Stimulated activated CD8-positive, alpha-beta memory T cell treated with anti-CD3 and anti-CD28 coated beads, Interleukin-15, amount 100 ng/mL, for 24 hours (primary cell): ENCODE measurements at regions not wholly inside any gene's neighbourhood (a gene's known extent, or its start where the extent isn't known, plus 50 kb on each side); places are given as distances from the start of the nearest gene placed in this dataset.

ENCODE experiments used
- DNase-seq: peaks from one replicate; pipeline ENCODE4 v3.0.0-alpha.2; 2020; ENCODE audit warnings: low read depth

DNA sequence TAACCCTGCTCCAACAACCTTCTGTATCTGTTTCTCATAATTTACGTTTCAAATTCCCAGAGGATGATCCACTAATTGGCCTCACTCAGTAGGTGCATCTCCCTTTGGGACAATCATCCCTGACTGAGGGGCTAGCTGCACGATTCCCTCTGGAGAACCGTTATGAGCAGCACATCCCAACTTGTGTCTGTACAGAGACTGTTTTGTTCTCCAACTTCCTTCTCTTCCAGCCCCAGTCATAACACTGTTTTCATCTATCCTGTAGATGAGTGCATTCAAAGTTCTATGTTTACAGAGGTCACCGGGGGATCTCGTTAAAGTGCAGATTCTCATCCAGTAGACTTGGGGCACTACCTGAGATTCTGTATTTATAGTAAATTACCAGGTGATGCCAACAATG, 187.2 kb downstream of the REEP3 start:
- no peak for DNase-seq

DNA sequence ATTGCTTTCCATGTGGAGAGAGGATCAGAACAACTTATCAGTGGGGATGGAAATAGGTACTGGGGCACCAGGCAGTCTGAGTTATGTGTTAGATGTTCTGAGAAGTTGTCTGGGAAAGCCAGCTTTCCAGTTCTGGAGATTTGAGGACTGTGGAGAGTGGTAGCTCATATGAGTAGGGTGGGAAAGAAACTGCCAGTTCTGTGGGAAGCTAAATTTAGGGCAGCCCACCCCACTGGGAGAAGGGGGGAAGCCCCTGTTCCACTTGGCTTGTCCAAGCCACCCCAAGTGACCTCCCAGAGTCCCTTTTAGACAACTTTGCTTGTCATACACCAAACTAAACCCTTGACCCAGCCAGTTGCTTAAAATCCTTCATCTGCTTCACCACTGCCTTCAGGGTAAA, 189.5 kb downstream of the REEP3 start:
- no peak for DNase-seq

DNA sequence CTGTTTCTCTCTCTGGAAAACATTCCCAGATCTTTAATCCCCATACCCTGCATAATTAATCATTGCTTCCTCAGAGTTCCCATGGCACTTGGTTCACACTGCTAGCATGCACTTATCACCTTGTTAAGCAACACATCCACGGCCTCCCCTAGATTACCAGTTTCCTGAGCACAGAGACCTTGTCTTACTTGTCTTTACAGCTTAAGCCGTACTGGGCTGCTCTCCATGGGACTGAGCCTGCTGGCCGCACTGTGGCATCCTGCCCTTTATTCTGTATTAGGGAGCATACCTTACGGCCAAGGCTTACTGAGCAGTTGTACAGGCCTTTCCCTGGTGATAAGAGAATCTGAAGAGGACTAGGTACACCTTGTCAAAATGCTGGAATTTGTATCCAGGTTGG, 190.2 kb downstream of the REEP3 start:
- DNase-seq: no peak

DNA sequence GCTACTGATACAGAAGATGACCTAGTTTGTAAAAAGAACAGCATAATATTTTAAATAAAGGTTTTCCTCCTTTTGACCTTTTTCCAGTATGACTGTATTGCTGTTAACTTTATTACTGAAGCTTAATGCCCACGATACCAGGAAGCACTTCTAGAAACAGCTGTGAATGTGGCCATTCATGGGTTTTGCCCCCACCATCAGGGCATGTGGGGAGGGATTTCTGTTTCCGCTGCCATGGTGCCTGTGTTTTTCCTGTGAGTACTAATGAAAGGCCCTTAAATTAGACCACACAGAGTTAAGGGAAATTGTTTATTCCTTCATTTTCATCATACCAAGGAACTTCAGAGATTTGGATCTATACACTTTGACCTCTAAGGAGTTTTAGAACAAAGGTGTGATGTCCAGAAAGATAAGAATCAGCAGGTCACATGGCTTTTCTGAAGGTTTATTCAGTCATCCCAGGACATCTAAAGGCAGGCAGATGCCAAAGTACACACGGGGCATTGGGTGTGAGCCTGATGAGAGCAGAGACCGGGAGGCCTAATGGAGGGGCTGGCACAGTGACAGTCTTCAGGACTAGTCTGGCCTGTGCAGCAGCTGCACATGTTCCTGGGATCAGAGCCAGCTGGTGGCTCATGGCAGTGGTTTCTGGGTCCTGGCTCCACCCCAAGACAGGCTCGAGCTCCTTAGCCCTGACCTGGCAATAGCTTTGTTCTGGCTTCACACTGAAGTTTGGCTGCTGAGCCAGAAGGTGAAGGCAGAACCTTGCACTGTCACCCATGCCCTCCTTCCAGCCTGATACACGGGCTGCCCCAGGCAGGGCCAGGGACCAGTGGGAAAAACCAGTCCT, 190.9 kb downstream of the REEP3 start:
- no peak for DNase-seq

DNA sequence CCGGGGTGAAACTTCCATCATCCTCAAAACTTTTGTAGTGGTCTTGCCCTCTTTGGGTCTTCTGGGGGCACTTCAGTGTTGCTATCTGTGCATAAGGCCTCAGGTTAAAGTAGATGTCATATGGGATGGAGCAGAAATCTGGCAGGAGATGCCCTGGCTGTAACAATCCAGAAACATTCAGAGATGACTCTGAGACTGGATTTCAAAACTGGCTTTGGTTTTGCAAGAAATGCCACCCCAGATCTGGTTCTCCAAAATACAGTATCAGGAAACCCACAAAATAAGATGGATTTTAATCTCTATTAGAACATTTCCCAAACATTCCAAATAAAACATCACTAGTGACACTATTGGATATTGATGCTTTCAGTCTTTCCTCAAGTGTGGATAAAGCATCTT, 191.5 kb downstream of the REEP3 start:
- DNase-seq: no peak

DNA sequence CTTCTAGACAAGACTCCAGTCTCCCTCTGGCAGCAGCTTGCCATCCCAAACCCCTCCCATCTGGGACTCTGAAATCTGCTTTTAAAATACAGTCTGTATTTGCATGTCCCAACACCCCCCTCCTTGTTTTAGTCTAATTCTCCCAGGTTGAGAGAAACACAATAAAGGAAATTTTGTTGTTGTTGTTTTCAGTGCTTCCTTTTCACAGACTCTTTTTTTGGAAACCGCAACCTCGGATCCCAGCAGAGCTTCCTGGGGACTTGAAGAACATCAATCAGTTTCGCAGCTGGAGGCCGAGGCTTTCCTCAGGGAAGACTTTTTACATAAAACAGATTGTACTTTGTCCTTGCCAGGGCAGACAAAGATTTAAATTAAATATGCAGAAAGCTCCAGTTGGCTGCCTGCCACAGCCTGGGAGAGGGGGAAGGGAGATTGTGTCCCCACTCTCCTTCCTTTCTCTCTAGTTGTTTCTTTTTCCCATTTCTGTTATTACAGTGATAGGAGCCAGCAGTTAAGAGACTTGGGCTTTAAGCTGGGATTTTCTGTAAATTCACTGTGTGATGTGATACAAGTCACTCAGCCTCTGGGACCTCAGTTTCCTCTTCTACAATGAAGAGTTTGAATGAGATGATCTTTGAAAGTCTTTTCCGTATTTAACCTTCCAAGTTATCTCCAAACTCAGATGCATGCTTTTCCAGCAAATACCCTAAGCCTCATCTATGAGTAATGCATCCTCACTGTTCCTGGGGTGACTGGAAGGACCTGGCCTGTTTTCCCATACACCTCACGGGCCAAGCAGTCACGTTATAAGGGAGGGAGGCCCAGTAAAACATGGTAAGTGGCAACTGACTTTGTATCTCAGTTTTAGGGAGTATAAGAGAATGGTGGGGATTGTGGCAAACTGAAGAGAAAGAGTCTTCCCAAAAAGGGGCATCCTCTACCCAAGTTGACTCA, 192.3 kb downstream of the REEP3 start:
- no peak for DNase-seq

DNA sequence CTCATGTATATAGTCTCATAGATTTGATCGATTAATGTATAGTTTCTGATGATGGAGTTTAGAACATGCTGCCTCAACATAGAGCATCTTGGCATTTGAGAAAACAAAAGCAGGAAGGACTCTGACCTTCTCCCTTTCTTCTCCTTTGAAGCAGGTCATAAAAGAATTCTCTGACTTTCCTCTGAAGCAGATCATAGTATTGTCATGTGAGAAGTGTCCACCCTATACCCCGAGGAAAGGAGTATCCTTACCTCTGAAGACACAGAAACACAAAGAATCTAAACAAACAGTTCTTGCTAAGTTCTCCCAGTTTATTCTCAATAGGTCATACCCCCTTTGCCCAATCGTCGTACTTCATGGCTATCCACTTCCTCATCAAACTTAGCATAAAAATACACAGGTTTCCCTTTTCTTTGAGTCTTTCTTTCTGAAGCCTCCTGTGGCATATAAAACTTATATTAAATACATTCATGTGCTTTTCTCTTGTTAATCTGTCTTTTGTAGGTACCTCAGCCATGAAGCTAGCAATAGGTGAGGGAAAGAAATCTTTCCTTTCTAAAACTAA, 194.9 kb downstream of the REEP3 start:
- DNase-seq: no peak

DNA sequence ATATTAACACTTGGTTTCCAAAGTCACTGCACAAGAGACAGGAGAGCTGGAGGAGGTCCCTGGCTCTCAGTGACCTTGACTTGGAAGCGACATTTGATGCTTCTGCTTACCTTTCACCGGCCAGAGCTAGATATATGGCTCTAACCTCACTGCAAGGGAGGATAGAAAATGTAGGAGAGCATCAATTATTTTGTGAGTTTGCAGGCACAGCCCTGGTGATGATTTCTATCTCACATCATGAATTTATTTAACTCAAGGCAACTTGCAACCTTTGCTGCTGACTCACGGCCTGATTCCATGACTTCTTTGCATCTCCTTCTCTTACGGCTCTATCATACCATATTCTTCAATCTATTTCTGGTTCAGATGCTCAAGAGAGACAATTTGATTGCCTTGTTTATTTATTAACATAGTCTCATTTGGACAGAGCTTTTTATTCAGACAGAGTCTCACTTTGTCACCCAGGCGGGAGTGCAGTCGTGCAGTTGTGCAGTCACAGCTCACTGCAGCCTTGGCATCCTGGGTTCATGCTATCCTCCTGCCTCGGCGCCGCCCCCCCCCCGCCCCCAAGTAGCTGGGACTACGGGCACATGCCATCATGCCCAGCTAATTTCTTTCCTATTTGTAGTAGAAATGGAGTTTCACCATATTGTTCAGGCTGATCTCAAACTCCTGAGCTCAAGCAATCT, 196.0 kb downstream of the REEP3 start:
- no peak for DNase-seq

DNA sequence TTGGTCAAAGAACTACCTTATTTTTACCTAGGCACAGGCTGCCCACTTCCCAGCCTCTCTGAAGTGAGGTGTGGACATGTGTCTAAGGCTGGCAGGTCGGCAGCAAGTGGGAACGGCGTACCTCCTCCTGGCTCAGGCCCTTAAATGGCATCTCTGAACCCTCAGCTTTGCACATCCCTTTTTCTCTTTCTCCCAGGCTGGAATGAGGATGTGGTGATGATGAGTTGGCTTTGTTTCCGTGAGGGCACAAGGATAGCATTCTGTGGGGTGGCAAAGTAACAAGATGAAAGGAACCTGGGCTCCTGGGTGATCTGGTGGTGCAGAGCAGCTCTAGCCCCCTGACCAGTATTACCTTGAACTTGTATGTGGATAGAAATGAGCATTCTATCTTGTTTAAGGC, 196.8 kb downstream of the REEP3 start:
- no peak for DNase-seq

DNA sequence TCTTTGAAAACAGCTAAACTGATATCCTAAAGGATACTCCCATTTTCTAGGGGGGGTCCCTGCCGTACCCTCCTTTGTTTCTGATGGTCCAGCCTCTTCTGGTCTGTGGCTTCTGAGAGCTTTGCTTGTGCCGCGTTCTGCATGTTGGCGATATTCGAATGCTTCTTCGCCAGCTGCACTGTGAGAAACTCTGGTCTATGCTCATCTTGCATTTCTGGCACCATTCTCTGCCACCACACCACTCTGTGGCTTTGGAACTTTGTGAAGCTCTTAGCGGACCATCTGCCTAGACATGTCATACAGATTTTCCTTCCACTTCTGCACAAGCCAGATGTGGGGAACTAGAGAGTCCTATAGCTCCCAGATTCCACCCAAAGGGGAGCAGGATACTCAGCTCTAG, 197.2 kb downstream of the REEP3 start:
- DNase-seq: no peak

DNA sequence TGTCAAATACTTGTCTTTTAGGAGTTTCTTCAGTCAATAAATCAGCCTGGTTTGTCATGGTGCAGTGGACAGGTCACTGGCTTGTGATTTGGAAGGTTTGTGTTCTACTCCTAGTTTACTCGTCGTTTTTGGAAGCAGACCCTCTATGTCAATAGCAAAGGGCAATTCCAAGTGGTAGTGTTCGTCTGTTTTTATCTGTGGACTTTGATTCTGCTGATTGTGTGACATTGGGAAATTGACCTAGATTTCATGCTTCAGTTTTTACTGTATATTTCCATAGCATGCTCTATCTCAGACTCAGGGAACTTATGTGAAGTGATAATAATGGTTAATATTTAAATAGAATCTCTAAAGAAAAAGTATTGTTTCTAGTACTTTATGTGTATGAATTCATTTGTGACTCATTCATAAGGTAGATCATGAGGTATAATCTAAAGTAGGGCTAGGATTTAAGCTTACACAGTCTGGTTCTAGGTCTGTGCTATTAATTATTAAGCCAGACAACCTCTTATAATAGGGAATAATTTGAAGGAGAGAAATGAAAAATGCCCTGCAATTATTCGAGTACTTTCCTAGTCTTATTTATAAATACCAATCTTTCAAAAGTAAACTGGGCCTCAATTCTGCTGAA, 198.1 kb downstream of the REEP3 start:
- no peak for DNase-seq

DNA sequence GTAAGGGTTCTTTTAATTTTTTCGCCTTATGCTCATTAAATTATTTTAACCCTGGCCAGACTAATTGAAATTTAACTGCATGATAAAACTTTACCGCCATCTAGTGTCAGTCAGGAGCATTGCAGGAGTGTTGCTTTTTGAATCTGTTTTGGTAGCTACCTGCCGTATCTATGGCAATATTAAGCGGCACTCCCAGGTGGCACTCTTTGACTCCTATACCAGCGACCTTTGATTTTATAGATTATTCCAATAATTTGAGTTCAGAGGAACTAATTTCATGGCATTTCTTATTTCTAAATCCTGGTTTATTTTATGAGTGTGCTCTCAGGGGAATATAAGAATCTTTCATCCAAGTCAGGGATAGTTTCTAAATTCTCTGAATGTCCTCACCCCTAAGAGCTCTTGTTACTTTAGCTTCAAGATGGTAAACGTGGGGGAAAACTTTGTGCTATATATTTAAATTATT, 198.9 kb downstream of the REEP3 start:
- DNase-seq: no peak

DNA sequence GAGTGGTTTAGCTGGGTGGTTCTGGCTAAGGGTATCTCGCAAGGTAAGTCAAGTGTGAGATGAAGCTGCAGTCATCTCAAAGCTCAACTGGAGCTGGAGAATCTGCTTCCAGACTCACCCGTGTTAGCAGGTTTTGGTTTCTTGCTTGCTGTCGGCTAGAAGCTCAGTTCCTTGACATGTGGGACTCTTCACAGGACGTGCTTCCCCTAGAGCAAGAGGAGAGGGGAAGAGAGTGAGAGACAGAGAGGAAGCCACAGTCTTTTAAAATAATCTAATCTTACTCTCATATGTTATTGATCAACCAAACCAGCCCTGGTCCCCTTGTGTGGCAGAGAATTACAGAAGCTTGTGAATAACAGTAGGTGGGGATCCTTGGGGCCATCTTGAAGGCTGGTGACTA, 199.5 kb downstream of the REEP3 start:
- no peak for DNase-seq

DNA sequence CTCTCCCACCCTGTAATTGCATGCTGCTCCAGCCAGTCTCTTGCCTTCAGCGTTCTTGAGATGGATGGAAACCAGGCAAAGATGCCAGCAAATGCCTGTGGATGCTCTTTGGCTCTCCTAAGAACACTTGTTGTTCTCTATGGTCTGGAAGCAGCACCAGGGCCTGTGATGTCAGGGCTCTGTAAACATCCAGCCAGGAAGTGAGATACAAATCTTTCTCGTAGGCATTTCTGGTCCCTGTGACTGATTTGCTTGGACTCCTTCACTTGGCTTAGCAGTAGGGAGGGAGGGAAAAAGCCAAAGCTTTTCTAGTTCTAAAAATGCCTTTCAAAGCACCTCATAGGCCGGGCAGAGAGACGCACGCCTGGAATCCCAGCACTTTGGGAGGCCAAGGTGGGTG, 201.3 kb downstream of the REEP3 start:
- DNase-seq: no peak

DNA sequence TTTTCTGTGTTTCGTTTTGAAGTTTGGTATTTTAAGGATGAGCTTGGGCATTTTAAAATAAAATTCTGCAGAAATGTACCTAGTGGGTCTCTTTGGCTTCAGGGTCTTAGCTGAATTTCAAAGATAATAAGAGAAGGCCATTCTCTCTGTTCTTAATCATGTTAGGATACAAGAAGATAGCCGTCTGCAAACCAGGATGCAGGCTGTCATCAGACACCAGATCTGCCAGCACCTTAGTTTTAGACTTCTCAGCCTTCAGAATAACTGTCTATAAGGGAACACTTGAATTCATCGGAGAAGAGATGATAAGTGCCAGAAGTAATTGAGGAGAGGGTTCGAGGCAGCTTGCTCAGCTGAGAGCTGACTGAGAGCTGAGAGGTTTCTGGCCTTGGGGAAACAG, 202.1 kb downstream of the REEP3 start:
- DNase-seq: no peak

DNA sequence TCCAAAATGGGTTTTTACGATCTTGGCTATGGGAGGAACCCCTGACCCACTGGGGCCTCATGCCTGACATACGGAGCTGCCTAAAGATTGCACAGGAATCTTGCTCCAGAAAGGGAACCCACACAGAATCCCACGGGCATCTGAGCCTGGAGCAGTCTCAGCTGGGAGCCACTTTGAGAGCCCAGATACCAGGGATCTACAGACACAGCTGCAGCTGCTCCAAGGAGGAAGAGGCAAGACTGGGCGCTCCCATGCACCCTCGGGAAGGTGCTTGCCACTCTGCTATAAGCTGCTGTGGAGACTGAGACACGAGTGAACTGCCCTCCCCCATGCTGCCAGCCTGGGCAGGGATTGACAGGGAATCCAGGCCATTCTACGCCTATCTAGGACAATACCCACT, 202.5 kb downstream of the REEP3 start:
- no peak for DNase-seq

DNA sequence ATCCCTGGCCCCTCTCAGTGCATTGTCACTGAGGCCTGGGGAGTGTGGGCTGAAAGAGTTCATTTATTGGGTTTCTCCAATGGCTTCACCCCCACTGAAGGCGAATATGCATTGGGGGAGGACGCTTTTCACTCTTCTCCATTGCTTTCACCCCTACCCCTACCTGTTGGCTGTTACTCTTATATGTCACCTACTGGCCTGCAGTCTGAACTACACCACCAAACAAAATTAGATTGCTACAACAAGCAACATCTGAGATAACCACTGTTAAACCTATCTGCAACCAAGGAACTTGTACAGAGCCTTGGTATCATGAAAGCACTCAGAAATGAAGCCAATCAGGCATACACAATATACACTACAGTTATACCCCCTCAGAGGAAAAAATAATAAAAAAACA, 203.7 kb downstream of the REEP3 start:
- DNase-seq: no peak

DNA sequence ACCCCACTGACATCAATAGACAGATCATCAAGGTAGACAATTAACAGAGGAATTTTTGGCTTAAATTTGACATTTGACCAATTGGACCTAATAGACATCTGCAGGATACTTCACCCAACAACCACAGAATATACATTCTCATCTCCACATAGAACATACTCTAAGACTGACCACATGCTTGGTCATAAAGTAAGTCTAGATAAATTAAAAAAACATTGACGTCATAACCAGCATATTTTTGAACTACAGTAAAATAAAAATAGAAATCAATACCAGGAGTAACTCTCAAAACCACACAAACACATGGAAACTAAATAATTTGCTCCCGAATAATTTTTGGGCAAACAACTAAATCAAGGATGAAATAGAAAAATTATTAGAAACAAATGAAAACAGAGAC, 205.7 kb downstream of the REEP3 start:
- DNase-seq: no peak

DNA sequence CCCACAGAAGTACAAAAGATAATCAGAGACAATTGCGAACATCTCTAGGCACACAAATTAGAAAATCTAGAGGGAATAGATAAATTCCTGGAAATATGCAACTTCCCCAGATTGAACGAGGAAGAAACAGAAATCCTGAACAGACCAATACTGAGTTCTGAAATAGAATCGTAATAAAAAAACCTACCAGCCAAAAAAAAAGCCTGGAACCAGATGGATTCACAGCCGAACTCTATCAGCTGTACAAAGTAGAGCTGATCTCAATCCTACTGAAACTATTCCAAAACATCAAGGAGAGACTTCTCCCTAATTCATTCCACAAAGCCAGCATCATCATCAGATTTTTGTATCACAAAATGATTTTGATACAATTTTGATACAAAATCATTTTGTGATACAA, 206.4 kb downstream of the REEP3 start:
- no peak for DNase-seq

DNA sequence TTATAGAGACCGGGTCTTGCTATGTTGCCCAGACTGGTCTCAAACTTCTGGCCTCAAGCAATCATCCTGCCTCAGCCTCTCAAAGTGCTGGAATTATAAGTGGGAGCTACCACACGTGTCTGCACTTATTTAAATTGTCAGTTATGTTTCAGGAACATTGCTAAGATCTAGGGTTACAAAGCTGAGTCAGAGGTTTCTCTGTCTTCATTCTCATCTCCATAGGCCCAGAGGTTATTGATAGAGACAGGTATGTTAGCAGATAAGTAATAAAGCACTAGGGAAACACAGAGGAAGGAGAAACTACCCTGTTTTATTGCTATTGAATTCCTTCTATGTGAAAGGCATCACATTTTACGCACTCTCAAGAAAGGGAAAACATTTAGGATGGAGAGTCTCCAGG, 214.1 kb downstream of the REEP3 start:
- DNase-seq: no peak

DNA sequence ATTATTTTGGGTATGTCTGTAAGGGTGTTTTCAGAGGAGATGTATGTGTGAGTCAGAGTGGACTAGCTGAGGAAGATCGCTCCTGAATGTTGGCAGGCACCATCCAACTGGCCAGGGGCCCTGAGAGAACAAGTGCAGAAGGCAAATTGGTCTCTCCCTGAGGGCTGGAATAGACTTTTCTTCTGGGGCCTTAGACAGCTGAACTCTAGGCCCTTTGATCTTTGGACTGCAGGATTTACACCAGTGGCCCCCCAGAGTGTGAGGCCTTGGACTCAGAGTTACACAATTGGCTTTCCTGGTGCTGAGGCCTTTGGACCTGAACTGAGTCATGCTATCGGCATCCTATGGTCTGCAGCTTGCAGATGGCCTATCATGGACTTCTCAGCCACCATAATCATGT, 217.2 kb downstream of the REEP3 start:
- no peak for DNase-seq
